Ascending aorta (tissue), 2 donors: ENCODE measurements at regions not wholly inside any gene's neighbourhood (a gene's known extent, or its start where the extent isn't known, plus 50 kb on each side); places are given as distances from the start of the nearest gene placed in this dataset.

Source experiments
- DNase-seq, 2 donors: peaks; one replicate each; pipeline ENCODE4 v3.0.0-alpha.2; 2019; ENCODE audit warnings: low spot score in 2 of 2
- H3K27ac ChIP-seq, 2 donors: fragments of 200-600 bp; sonication (generic); one replicate each; pipeline ENCODE4 v1.5.1; 2016 to 2017; ENCODE audit warnings: mild to moderate bottlenecking in 1 of 2
- H3K27me3 ChIP-seq: fragments of 200-600 bp; sonication (generic); one replicate; pipeline ENCODE4 v1.5.1; 2017
- H3K36me3 ChIP-seq, 2 donors: fragments of 200-600 bp; sonication (generic); one replicate each; pipeline ENCODE4 v1.5.1; 2016
- H3K4me1 ChIP-seq, 2 donors: fragments of 200-600 bp; sonication (generic); one replicate each; pipeline ENCODE4 v1.5.1; 2016 to 2017; ENCODE audit warnings: mild to moderate bottlenecking in 1 of 2
- H3K4me3 ChIP-seq, 2 donors: fragments of 200-600 bp; sonication (generic); one replicate each; pipeline ENCODE4 v1.5.1; 2016 to 2017; ENCODE audit warnings: mild to moderate bottlenecking in 1 of 2
- H3K9me3 ChIP-seq, 2 donors: fragments of 200-600 bp; sonication (generic); one replicate each; pipeline ENCODE4 v1.5.1; 2016
- intact Hi-C: fragments of 100-400 bp; cut with DNase I; formaldehyde crosslinking; loops from one replicate; pipeline ENCODE4 v1.15.1; 2023
- TF ChIP-seq, protein P1 (sequence below), 3 experiments: fragments of 200-600 bp in 2 of 3; fragments of 450-650 bp in 1 of 3; sonication (generic) in 2 of 3; IDR thresholded peaks; one replicate each; pipeline ENCODE4 v1.5.1; 2016 to 2019; ENCODE audit warnings: antibody characterized with exemption in 3 of 3, mild to moderate bottlenecking in 1 of 3, moderate library complexity in 1 of 3

DNA sequence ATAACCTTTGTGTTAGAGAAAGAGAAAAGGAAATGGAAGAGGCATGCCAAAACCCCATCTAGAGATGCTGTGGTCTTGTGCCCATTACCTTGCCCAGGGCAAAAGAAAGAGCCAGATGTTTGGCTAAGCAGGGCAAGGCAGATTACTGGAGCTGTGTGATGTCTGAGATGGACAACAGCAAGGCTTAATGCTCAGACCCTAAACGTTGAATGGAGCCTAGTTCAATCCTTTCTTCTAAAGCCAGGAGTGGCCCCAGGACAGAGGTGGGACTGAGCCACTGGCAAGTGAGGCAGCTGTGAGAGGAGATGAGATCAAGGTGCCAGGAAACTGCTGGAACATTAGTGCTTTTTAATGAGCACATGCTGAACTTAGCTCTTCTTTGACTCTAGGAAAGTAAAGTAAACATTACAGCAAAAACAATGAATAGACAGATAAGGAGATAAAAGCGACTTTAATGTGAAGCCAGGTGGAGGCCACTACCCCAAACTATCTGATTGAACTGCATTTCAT is 143.0 kb upstream of the EGFLAM start:
- intact Hi-C loops, result no loop called here
- no peaks in the 10 kb centered on the region for H3K27me3 ChIP-seq
- H3K4me3 ChIP-seq, result no peak overlapping the region
- H3K4me1 ChIP-seq, result no peaks in the 10 kb centered on the region
- no peak overlapping the region for H3K27ac ChIP-seq
- TF ChIP-seq, protein P1, sequence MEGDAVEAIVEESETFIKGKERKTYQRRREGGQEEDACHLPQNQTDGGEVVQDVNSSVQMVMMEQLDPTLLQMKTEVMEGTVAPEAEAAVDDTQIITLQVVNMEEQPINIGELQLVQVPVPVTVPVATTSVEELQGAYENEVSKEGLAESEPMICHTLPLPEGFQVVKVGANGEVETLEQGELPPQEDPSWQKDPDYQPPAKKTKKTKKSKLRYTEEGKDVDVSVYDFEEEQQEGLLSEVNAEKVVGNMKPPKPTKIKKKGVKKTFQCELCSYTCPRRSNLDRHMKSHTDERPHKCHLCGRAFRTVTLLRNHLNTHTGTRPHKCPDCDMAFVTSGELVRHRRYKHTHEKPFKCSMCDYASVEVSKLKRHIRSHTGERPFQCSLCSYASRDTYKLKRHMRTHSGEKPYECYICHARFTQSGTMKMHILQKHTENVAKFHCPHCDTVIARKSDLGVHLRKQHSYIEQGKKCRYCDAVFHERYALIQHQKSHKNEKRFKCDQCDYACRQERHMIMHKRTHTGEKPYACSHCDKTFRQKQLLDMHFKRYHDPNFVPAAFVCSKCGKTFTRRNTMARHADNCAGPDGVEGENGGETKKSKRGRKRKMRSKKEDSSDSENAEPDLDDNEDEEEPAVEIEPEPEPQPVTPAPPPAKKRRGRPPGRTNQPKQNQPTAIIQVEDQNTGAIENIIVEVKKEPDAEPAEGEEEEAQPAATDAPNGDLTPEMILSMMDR (IDR thresholded peaks at IDR 0.05), result no peak
- no peak for DNase-seq
- no peaks in the 10 kb centered on the region for H3K9me3 ChIP-seq
- H3K36me3 ChIP-seq, result no peaks in the 10 kb centered on the region

DNA sequence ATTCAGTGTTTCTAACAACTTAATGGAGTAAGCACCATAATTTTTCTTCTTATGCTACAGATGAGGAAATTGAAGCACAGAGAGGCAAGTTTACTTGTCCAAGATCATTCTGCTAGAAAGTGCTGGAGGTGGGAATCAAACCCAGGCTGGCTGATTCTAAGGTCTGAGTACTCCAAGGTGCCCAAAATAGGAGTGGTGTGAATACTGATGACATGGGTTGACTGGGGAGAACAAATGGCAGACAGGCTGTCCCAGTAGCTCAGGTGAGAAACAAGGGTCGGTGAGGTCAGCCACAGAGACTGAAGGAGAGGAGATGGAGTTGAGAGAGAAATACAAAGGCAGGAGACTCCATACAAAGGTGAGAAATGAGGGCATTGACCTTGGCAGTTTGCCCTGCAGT is 144.5 kb upstream of the EGFLAM start:
- no peak for DNase-seq

DNA sequence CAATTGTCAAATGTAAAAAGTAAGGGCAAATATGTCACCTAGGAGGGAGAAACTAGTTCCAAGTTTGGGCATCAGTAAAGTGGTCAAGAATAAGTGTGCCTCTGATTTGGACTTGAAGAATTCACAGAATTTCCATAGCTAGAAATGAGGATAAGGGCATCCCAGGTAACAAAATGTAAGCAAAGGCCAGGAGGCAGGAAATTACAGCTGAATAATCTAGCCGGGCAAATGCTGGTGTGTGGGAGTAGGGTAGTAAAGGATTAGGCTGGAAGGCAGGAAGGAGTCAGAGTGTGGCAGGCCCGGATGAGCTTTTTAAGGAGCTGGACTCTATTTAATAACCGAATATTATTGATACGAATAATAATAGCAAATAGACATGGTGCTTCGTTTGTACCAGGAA is 144.9 kb upstream of the EGFLAM start:
- DNase-seq, result no peak
- H3K4me3 ChIP-seq, result no peak overlapping the region
- intact Hi-C loops, result no loop called here
- H3K4me1 ChIP-seq, result no peaks in the 10 kb centered on the region
- H3K36me3 ChIP-seq, result no peaks in the 10 kb centered on the region
- no peaks in the 10 kb centered on the region for H3K9me3 ChIP-seq
- H3K27ac ChIP-seq, result no peak overlapping the region
- H3K27me3 ChIP-seq, result no peaks in the 10 kb centered on the region
- TF ChIP-seq, protein P1 (IDR thresholded peaks at IDR 0.05), result no peak

More for the DNA sequence above, 144.5 kb upstream of the EGFLAM start:
- Histone ChIP-seq H3K27ac (no peak overlapping the region), H3K36me3 (no peaks in the 10 kb centered on the region), H3K4me3 (no peak overlapping the region), H3K9me3 (no peaks in the 10 kb centered on the region), H3K27me3 (no peaks in the 10 kb centered on the region), H3K4me1 (no peaks in the 10 kb centered on the region)
- TF ChIP-seq, protein P1 (IDR thresholded peaks at IDR 0.05), result no peak
- intact Hi-C loops, result no loop called here

DNA sequence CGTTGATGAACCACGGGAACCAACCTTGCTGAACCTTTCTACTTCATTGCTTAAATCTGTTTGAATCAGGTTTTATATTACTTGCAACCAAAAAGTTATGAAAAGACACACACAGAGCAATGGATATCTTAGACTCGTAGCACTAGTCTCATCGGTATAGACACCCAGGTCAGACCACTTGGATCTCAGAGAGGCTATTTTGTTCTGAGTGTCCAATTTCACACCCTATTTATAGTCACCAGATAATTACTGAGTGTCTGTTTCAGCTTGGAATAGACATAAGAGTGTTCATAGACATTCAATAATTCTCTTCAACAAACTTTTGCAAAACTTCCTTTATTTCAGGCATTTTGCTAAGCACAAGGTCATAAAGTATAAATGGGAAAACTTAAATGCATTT is 145.4 kb upstream of the EGFLAM start:
- no peak overlapping the region for H3K4me3 ChIP-seq
- intact Hi-C loops, result no loop called here

DNA sequence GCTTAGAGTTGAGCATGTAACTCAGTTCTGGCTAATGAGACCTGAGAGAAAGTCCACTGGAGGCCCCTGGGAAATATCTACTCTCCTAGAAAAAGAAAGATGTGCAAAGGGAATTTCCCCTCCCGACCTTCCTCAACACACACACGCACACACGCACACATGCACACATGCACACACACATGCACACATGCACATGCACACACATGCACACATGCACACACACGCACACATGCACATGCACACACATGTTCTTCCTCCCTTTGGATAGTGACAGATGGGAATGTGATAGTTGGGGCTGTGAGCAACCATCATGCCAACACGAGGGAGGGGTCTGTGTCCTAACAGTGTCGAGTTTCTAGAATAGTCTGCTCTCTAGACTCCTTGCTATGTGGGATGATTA is 148.2 kb upstream of the EGFLAM start:
- no peak for DNase-seq
- intact Hi-C loops, result no loop called here
- TF ChIP-seq, protein P1 (IDR thresholded peaks at IDR 0.05), result no peak
- Histone ChIP-seq H3K9me3 (no peaks in the 10 kb centered on the region), H3K27me3 (no peaks in the 10 kb centered on the region), H3K4me3 (no peak overlapping the region), H3K36me3 (no peaks in the 10 kb centered on the region), H3K4me1 (no peaks in the 10 kb centered on the region), H3K27ac (no peak overlapping the region)

More for the DNA sequence above, 145.4 kb upstream of the EGFLAM start:
- H3K9me3 ChIP-seq, result no peaks in the 10 kb centered on the region
- DNase-seq, result no peak
- H3K36me3 ChIP-seq, result no peaks in the 10 kb centered on the region
- no peak overlapping the region for H3K27ac ChIP-seq
- no peaks in the 10 kb centered on the region for H3K27me3 ChIP-seq
- TF ChIP-seq, protein P1 (IDR thresholded peaks at IDR 0.05), result no peak
- H3K4me1 ChIP-seq, result no peaks in the 10 kb centered on the region

DNA sequence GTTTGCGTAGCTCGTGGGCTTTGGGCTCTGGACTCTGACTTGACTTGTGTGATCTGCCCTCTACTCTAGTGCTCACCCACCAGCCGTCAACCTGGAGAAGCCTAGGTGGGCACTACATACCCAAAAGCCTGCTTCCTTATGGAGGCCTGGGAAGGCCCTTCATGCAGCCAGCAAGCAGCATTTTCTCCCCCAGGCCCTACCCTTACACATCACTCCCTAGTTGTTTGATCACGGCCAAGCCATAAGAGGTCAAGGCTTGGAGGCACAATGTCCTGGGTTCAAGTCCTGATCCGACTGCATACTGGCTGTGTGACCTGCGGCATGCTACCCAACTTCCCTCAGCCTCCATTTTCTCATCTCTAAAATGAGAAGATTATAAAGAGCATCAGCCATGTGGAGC is 151.3 kb upstream of the EGFLAM start:
- Histone ChIP-seq H3K4me1 (no peaks in the 10 kb centered on the region), H3K4me3 (no peak overlapping the region), H3K27me3 (no peaks in the 10 kb centered on the region), H3K36me3 (no peaks in the 10 kb centered on the region), H3K27ac (no peak overlapping the region), H3K9me3 (no peaks in the 10 kb centered on the region)
- intact Hi-C loops, result no loop called here
- TF ChIP-seq, protein P1 (IDR thresholded peaks at IDR 0.05), result no peak
- DNase-seq, result no peak
